Glutamatergic neuron (in vitro differentiated cells): ENCODE measurements at regions not wholly inside any gene's neighbourhood (a gene's known extent, or its start where the extent isn't known, plus 50 kb on each side); places are given as distances from the start of the nearest gene placed in this dataset.

Experiments
- DNase-seq: peaks from one replicate; pipeline ENCODE4 v3.0.0; 2022
- H3K27ac Mint-ChIP-seq: one replicate; pipeline ENCODE4 v1.8.0; 2020; ENCODE audit warnings: mild to moderate bottlenecking, mixed read lengths, inconsistent platforms; ENCODE audit not compliant: unreplicated experiment
- H3K27me3 Mint-ChIP-seq: one replicate; pipeline ENCODE4 v1.8.0; 2020; ENCODE audit warnings: mild to moderate bottlenecking, moderate library complexity, mixed read lengths, inconsistent platforms; ENCODE audit not compliant: unreplicated experiment
- H3K36me3 Mint-ChIP-seq: one replicate; pipeline ENCODE4 v1.8.0; 2020; ENCODE audit warnings: mild to moderate bottlenecking, mixed read lengths, inconsistent platforms; ENCODE audit not compliant: unreplicated experiment
- H3K4me1 Mint-ChIP-seq: one replicate; pipeline ENCODE4 v1.8.0; 2020; ENCODE audit warnings: mild to moderate bottlenecking, low read depth, mixed read lengths, inconsistent platforms; ENCODE audit not compliant: unreplicated experiment
- H3K4me3 Mint-ChIP-seq: one replicate; pipeline ENCODE4 v1.8.0; 2020; ENCODE audit warnings: mild to moderate bottlenecking, mixed read lengths, inconsistent platforms; ENCODE audit not compliant: unreplicated experiment
- H3K9me3 Mint-ChIP-seq: one replicate; pipeline ENCODE4 v1.8.0; 2020; ENCODE audit warnings: mild to moderate bottlenecking, moderate library complexity, mixed read lengths, inconsistent platforms; ENCODE audit not compliant: unreplicated experiment
- TF ChIP-seq, protein P1 (sequence below): fragments of 200-600 bp; sonication (generic); IDR thresholded peaks from one replicate; pipeline ENCODE4 v1.5.0; 2021; ENCODE audit not compliant: partially characterized antibody, unreplicated experiment

DNA sequence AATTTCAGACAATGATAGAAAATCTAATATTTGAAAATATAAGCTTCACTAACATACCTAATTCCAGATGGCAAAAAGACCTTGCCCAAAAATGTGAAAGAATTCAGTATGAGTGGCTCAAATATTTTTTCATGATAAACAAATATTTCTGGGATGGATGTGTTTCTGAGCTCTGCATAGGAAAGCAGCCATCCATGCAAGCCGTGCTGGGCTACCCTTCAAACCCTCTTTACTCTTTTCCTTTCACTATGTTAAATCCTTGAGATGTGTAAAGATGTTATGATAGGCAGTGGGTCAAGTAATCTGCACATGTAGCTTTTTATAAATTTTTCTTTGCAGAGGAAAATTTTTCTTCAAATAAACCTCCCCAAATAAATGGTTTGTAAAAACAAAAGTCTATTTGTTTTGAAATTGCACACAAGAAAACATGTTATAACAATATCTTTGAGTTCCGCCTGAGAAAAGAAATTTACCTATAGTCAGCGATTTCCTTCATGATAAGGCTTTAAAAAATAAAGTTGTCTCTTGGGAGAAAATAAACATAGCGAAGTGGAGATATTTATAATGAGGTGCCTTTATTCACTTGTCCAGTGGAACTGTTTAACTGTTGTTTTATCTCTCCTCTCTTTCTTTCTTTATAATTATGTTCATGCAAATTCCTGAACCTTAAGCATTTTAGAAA lies 154.3 kb upstream of the PITX1 start:
- Mint-ChIP-seq H3K27me3 (peaks cover 3% of the 10 kb centered on the region), H3K27ac (no peak overlapping the region)

DNA sequence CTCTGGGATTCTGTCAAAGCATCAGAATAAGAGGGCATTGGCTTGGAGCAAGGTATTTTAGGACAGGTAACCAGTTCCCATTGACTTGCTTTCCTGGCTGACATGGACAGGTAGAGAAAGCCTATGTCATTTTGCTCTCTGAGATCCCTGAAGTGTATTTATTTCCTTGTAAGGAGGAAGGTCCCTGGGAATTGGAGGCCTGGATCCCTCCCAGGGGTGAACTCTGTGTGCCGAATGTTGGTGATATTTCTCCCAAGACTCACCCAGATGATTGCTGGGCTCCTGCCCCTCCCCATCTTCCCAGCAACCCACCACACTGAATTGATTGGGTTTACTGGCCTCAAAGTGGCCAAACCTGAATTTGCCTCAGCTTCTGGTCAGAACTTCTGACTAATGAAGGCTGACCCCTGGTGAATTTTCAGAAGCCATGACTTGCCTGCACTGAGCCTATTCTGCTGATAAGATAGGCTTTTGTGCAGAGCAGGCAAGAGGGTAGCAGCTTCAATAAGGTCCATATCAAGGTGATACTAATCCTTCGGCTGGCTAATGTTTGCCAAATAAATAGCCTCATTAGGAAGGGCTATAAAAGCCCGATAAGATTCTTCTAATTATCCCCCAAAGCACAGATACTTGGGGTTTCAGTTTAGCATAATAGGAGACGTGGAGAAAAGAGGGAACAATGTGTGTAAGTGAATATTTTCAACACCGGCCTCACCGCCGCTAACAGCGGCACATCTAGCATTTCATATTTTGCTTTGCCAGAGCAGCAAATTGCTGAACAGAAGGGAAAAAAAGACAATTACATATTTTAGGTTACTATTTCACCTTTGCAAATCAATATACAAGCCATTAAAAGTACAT lies 152.9 kb upstream of the PITX1 start:
- TF ChIP-seq, protein P1, sequence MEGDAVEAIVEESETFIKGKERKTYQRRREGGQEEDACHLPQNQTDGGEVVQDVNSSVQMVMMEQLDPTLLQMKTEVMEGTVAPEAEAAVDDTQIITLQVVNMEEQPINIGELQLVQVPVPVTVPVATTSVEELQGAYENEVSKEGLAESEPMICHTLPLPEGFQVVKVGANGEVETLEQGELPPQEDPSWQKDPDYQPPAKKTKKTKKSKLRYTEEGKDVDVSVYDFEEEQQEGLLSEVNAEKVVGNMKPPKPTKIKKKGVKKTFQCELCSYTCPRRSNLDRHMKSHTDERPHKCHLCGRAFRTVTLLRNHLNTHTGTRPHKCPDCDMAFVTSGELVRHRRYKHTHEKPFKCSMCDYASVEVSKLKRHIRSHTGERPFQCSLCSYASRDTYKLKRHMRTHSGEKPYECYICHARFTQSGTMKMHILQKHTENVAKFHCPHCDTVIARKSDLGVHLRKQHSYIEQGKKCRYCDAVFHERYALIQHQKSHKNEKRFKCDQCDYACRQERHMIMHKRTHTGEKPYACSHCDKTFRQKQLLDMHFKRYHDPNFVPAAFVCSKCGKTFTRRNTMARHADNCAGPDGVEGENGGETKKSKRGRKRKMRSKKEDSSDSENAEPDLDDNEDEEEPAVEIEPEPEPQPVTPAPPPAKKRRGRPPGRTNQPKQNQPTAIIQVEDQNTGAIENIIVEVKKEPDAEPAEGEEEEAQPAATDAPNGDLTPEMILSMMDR, result no peak
- Mint-ChIP-seq H3K9me3 (no peaks in the 10 kb centered on the region), H3K36me3 (peaks cover 6% of the 10 kb centered on the region), H3K4me1 (peaks cover 1% of the 10 kb centered on the region), H3K4me3 (no peak overlapping the region), H3K27me3 (no peaks in the 10 kb centered on the region), H3K27ac (no peak overlapping the region)
- no peak for DNase-seq

More for the DNA sequence above, 154.3 kb upstream of the PITX1 start:
- Mint-ChIP-seq H3K4me3 (no peak overlapping the region), H3K36me3 (peaks cover 6% of the 10 kb centered on the region), H3K4me1 (peaks cover 1% of the 10 kb centered on the region), H3K9me3 (no peaks in the 10 kb centered on the region)
- TF ChIP-seq, protein P1, result no peak
- no peak for DNase-seq

DNA sequence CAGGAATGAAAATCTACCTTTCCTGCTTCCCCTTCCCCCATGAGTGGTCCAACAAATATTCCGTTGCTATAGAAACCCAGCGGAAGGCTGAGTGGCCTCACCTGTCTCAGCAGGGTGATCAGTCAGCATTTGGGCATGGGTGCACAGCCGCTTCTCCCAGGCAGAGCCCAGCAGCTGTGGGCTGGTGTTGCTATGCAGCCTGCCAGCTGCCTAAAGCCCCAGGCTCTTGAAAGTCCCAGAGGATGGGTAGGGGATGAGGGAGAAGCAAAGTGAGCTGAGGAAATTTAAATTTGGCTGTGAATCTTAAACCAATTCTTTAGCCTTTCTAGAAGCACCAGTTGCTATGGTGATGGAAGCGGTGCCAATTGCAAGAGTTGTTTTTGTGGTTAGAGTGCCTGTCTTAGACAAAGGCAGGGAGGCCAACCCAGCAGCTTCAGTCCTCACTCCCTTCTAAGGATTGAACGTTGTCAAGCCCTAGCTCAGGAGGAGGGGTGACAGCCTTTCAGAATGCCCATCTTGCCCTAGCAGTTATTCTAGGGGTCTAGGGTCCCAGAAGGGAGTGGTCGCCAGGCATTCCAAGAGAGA lies 151.5 kb upstream of the PITX1 start:
- Mint-ChIP-seq H3K27me3 (no peaks in the 10 kb centered on the region), H3K4me3 (no peak overlapping the region), H3K4me1 (peaks cover 1% of the 10 kb centered on the region), H3K27ac (no peak overlapping the region), H3K9me3 (no peaks in the 10 kb centered on the region), H3K36me3 (peaks cover 6% of the 10 kb centered on the region)
- TF ChIP-seq, protein P1, result no peak
- no peak for DNase-seq

DNA sequence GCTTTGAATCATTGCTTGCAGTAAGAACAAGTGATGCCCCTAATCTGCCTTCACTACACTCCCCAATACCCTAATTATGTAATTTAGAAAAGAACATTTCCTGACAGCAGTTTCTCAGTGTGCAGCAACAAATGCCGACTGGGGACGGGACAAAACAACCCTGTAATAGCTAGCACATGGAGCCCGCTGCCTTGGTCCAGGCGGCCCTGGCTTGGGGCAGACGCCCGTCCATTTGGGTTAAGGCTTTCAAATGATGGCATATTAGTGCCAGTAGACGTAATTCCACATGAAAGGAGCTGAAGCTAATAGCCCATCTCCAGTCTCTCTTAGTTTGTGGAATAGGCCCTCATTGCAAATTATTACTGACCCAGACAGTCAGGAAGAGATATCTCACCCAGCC lies 150.6 kb upstream of the PITX1 start:
- TF ChIP-seq, protein P1, result no peak
- Mint-ChIP-seq H3K4me1 (no peaks in the 10 kb centered on the region), H3K27me3 (peaks cover 1% of the 10 kb centered on the region), H3K27ac (no peak overlapping the region), H3K36me3 (peaks cover 6% of the 10 kb centered on the region), H3K4me3 (no peak overlapping the region), H3K9me3 (no peaks in the 10 kb centered on the region)
- no peak for DNase-seq
